HT-29 (cell line): ENCODE measurements at regions not wholly inside any gene's neighbourhood (a gene's known extent, or its start where the extent isn't known, plus 50 kb on each side); places are given as distances from the start of the nearest gene placed in this dataset.
A peak's percentile ranks its signal among the peaks of the same experiment; 100 is the strongest.
"Not testable (repeated sequence)": the region's sequence is repeated elsewhere in the genome, so short reads cannot be mapped to it uniquely, and the experiment has no call there.

Experiments used
- DNase-seq: peaks from one replicate; pipeline ENCODE4 v3.0.0-alpha.2; 2015; ENCODE audit warnings: low spot score

GRCh38 chr5:10017786-10018185 lies 231.9 kb downstream of the ATPSCKMT start:
- DNase-seq, result no peak

- peak; percentile 13 for DNase-seq
Observed at GRCh38 chr5:10016559-10016958, 233.1 kb downstream of the ATPSCKMT start.

DNA sequence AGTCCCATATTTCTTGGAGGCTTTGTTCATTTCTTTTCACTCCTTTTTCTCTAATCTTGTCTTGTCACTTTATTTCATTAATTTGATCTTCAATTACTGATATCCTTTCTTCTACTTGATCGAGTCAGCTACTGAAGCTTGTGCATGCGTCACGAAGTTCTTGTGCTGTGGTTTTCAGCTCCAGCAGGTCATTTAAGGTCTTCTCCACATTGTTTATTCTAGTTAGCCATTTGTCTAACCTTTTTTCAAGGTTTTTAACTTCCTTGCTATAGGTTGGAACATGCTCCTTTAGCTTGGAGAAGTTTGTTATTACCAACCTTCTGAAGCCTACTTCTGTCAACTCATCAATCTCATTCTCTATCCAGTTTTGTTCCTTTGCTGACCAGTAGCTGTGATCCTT lies 234.0 kb downstream of the ATPSCKMT start:
- not testable (repeated sequence) for DNase-seq

DNA sequence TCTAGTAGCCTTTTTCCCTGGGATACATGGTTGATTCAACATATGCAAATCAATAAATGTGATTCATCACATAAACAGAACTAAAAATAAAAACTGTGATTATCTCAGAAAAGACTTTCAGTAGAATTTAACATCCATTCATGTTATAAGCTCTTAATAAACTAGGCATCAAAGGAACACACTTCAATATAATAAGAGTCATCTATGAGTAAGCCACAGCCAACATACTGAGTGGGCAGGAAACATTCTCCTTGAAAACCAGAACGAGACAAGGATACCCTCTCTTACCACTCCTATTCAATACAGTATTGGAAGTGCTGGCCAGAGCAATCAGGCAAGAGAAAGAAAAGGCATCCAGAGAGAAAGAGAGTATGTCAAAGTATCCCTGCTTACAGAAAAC lies 239.9 kb downstream of the ATPSCKMT start:
- no peak for DNase-seq

- DNase-seq, result no peak
Observed at GRCh38 chr5:9987101-9987500, 262.6 kb downstream of the ATPSCKMT start.

DNA sequence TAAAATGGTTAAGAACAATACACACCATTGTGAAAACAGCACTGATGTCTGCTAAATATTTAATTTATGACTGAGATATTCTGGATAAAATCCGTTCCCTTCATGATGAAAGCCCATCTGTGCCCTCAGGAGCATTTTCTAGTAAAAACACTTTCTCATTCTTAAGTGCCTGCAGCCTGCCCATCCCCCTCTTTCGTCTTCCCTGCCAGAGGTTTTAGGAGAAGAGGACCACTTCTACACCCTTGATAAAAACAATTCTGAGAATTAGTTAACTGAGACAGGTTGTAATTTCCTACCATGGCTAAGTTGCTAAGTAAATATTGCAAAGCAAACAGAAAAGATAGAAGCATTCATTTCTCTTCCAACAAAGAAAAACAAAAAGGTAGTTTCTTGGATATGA lies 272.6 kb downstream of the ATPSCKMT start:
- no peak for DNase-seq

DNA sequence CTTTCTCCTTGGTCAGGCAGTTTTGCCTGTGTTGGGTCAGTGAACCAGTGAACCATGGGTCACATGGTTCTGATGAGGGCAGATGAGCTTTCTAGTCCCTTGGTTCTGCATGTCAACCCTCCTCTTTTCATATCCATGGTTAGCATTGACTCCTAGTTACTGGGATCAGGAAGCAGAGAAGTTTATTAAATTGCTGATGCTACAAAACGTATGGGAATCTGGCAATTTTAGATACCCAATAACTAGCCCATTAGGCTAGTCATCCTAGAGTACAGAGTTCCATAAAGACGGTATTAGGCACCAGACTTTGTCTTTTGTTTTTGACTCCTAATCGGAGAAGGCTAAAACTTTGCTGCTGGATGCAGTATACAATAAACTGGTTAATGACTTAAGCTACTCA lies 273.1 kb downstream of the ATPSCKMT start:
- no peak for DNase-seq

- no peak for DNase-seq
Observed at GRCh38 chr5:9972059-9972458, 277.6 kb downstream of the ATPSCKMT start.

- DNase-seq, result no peak
Observed at GRCh38 chr5:9971301-9971700, 278.4 kb downstream of the ATPSCKMT start.

DNA sequence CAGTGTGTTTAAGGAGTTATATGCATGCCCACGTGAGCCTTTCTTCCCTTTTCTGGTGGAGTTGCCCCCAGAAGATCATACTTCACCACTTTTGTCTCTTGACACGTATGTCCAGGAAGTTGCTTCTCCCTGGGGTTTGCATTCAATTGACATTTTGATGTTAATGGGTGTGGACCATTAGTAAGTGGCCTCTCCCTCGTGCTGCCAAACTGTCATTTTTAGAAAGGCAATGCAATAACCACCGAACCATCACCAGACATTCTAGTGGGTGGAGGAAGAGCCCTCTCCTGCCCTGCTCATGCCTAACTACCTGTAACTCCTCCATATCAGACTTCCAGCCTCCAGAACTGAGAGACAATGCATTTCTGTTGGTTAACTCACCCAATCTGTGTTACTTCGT lies 290.8 kb downstream of the ATPSCKMT start:
- DNase-seq, result no peak

GRCh38 chr5:9957214-9957613 lies 292.5 kb downstream of the ATPSCKMT start:
- DNase-seq, result no peak

DNA sequence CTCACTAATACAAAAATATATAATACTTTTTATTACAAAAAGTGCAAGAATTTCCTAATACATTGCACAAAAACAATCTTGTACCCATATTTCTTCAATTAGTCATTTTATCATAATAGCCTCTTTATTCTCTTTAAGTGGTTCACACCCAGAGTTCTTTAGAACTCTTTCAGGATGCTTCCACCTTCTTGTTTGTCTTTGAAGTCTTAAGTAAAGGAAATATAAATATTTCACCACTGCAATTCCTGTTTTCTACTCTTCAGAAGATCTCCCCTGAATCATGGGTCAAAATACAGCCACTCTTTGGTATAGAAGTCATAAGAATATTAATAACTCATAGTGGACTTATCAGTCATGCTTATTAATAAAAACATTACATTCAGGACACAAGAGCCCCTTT lies 293.0 kb downstream of the ATPSCKMT start:
- no peak for DNase-seq

DNA sequence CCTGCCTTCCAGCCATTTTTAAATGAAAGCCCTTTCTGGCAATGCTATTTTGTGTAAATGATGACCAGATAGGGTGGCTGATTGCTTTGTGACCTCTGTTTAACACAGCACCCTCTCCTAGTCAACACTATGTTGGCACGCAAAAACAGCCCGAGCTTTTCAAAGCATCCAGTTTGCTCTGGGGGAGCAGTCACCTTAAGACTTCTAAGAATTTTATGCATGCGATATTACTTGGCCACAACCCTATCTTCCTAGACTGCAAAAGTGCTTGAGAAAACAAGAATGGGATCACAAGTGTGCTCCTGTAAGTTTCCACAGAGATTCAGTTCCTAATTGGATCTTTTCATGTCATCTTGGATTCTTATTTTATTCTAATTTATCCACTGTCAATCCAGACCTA lies 294.1 kb downstream of the ATPSCKMT start:
- no peak for DNase-seq

- no peak for DNase-seq
Observed at GRCh38 chr5:9954869-9955268, 294.8 kb downstream of the ATPSCKMT start.

- DNase-seq, result no peak
Observed at GRCh38 chr5:9953691-9954090, 296.0 kb downstream of the ATPSCKMT start.

DNA sequence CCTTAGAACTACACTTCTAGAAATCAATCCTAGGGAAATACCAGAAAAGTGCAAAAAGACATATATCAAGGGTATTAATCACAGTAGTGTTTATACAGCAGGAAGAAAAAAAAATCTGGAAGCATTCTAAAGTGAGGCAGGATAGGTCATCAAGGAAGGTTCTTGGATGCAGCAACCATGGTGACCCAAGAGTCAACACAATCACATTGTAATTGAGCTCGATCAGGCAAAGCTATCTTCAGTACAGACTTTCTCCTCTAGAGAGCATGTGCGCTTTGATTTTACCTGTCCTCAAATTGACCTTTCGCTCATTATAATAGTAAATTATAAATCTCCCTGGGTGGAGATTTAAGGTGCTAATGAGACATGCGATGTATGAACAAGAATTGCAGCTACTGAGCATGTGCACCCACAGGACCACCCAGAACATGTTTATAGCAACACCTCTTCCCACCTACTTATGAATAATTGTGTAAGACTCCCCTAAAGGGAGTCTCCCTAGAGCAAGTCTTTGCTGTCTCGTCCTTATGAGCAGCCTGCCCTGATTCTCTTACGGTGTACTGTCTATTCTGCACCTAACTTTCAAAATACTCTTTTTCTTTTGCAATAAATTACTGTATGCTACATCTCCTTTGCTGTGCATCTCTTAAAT lies 297.7 kb downstream of the ATPSCKMT start:
- DNase-seq, result peak; percentile 5

GRCh38 chr5:9947944-9948343 lies 301.7 kb downstream of the ATPSCKMT start:
- no peak for DNase-seq

DNA sequence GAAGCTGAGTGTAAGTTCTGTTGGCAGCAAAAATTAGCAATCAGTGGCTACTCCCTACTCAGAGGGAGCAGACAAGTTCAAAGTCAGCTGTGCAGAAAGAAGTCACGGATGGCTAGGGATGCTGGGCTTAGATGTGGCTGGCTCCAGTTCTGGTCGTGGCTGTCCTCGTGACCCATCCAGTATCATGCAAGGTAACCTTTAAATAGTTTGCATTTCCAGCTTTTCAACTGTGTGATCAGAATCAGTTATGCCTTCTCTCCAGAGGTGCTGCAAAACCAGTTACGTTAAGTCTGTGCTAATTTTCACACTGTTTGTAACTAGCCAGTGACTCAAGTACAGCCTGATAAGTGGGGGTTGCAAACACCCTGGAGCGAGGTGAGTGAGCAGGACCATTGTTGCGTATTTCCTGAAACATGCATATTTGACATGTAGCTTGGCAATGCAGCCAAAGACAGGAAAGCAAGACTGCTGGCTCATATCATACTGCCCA lies 302.4 kb downstream of the ATPSCKMT start:
- DNase-seq, result no peak

GRCh38 chr5:9932770-9933169 lies 302.6 kb upstream of the TAS2R1 start:
- DNase-seq, result peak; percentile 35

DNA sequence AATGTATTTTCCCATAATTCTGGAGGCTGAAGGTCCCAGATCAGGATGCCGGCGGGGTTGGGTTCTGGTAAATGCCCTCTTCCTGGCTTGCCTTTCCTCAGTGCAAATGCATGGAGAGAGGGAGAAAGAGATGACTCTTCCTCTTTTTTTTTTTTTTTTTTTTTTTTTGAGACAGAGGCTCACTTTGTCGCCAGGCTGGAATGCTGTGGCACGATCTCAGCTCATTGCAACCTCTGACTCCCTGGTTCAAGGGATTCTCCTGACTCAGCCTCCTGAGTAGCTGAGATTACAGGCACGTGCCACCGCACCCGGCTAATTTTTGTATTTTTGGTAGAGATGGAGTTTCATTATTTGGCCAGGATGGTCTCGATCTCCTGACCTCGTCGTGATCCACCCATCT lies 300.0 kb upstream of the TAS2R1 start:
- DNase-seq, result no peak

DNA sequence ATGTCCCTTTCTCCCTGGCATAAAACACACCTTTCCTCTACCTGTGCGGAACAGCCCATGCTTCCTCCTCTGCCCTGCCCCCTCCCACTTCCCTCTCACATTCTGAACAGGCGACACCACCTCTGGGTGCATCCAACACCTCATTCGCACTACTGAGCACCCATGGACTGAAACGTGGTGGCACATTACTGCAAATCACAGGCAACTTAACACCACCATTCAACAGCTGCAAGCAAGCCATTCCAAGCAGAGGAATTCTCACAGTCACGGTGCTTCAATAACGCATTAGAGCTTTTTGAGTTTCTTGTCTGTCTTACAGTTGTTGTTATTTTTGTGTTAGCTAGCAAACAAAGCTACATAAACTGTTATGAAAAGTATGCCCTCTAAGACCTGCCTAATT lies 298.2 kb upstream of the TAS2R1 start:
- DNase-seq, result no peak

GRCh38 chr5:9927521-9927997 lies 297.4 kb upstream of the TAS2R1 start:
- DNase-seq, result no peak

DNA sequence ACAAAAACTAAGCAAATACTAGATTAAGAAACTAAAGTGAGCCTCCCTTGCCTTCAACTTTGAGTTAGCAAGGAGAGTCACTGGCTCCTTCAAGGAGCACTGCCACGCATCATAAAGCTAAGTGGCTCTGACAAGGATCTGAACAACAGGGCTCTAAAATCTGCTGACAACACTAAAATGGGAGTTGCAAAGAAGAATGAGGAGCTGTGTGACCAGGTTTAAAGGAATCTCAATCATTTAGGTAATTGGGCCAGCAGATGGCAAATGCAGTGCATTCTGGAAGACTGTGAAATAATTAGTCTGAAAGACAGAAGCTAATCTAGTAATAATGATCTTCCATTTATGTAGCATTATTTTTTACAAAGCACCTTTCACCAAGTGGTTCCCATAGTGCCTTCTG lies 297.0 kb upstream of the TAS2R1 start:
- no peak for DNase-seq

GRCh38 chr5:9924614-9925013 lies 294.5 kb upstream of the TAS2R1 start:
- no peak for DNase-seq
